Activated B cell treated with CpG ODN at 0.5 μM for 24 hours (primary cell): ENCODE measurements at regions not wholly inside any gene's neighbourhood (a gene's known extent, or its start where the extent isn't known, plus 50 kb on each side); places are given as distances from the start of the nearest gene placed in this dataset.

ENCODE experiments used
- ATAC-seq: fragments of 200-7000 bp; cut with Tn5 transposase; one replicate; pipeline ENCODE4 v1.10.0; 2021; ENCODE audit warnings: low read depth, mild to moderate bottlenecking, moderate library complexity
- CTCF ChIA-PET: fragments of 350-600 bp; sonication (Branson Sonifier 250); formaldehyde crosslinking; loops from one replicate; lab custom pipeline; 2021; ENCODE audit warnings: antibody characterized with exemption; lab: Charles Lee
- POLR2A ChIA-PET: fragments of 350-600 bp; sonication (Branson Sonifier 250); formaldehyde crosslinking; loops from one replicate; lab custom pipeline; 2021; ENCODE audit warnings: antibody characterized with exemption; lab: Charles Lee
- DNase-seq: peaks from one replicate; pipeline ENCODE4 v3.0.0; 2022
- H3K27ac Mint-ChIP-seq: one replicate; pipeline ENCODE4 v1.8.0; 2020; ENCODE audit warnings: mixed read lengths
- H3K27me3 Mint-ChIP-seq: one replicate; pipeline ENCODE4 v1.8.0; 2021; ENCODE audit warnings: mixed read lengths
- H3K36me3 Mint-ChIP-seq: one replicate; pipeline ENCODE4 v1.8.0; 2021; ENCODE audit warnings: low read depth, mixed read lengths
- H3K4me1 Mint-ChIP-seq: one replicate; pipeline ENCODE4 v1.8.0; 2021; ENCODE audit warnings: mixed read lengths
- H3K4me3 Mint-ChIP-seq: one replicate; pipeline ENCODE4 v1.8.0; 2020; ENCODE audit warnings: mild to moderate bottlenecking, mixed read lengths
- H3K9me3 Mint-ChIP-seq: one replicate; pipeline ENCODE4 v1.8.0; 2020; ENCODE audit warnings: mixed read lengths
- intact Hi-C: fragments of 100-400 bp; cut with micrococcal nuclease; formaldehyde crosslinking; loops from one replicate; pipeline ENCODE4 v1.15.1; 2024
- TF ChIP-seq, protein P1 (sequence below): fragments of 200-600 bp; IDR thresholded peaks from one replicate; pipeline ENCODE4 v1.8.0; 2022; ENCODE audit warnings: antibody characterized with exemption, mild to moderate bottlenecking

DNA sequence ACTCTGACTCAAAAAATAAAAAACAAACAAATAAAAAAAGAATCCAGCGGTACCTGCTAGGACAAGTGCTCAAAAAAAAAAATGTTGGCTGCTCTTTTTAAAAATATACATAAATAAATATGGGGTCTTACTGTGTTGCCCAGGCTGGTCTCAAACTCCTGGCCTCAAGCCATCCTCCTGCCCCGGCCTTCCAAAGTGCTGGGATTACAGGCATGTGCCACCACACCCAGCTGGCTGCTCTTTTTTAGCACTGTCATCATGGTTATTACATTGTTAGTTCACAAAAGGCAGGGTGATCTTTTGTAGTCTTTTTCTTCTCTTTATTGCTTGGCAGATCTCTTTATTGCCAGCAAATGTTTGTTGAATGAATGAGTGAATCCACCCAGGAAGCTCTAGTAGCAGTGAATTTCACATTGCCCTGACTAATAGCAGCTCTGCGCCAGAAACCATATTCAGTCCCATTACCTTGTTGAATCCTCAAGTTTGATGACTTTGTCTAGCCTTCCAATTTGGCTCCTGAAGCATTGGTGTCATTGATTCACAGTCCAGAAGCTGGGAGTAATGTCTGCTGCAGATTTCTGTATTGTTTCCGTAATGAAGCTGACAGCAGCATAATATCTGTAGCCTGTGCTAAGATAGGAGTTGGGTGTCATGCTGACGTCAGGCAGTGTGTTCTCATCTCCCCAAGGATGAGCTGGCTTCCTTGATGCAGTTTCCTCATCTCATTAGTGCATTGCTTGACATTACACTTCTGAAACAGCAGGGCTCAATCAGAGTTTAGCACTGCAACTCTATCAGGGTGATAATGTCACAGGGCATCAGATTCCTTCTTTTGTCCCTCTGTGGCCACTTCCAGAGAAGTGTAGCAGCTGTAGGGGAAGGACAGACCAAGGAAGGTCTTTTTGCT is 84.9 kb upstream of the TGM3 start:
- POLR2A ChIA-PET, result no interaction called here
- Mint-ChIP-seq H3K27ac (no peak overlapping the region), H3K27me3 (no peaks in the 10 kb centered on the region), H3K4me1 (peaks cover 21% of the 10 kb centered on the region), H3K9me3 (no peaks in the 10 kb centered on the region), H3K36me3 (no peaks in the 10 kb centered on the region), H3K4me3 (peak overlapping the region; percentile 6)
- ATAC-seq (peak; percentile 14), DNase-seq (no peak)
- intact Hi-C loops, result no loop called here
- TF ChIP-seq, protein P1, sequence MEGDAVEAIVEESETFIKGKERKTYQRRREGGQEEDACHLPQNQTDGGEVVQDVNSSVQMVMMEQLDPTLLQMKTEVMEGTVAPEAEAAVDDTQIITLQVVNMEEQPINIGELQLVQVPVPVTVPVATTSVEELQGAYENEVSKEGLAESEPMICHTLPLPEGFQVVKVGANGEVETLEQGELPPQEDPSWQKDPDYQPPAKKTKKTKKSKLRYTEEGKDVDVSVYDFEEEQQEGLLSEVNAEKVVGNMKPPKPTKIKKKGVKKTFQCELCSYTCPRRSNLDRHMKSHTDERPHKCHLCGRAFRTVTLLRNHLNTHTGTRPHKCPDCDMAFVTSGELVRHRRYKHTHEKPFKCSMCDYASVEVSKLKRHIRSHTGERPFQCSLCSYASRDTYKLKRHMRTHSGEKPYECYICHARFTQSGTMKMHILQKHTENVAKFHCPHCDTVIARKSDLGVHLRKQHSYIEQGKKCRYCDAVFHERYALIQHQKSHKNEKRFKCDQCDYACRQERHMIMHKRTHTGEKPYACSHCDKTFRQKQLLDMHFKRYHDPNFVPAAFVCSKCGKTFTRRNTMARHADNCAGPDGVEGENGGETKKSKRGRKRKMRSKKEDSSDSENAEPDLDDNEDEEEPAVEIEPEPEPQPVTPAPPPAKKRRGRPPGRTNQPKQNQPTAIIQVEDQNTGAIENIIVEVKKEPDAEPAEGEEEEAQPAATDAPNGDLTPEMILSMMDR, result no peak
- CTCF ChIA-PET, result interaction anchor here (1.0 to 1.9 kb wide), 2 partner anchors 192 to 242 kb away, joined by 3 to 10 read pairs; no protein-coding TSS in a partner anchor

- no peaks in the 10 kb centered on the region for H3K36me3 Mint-ChIP-seq
- H3K4me1 Mint-ChIP-seq, result peaks cover 23% of the 10 kb centered on the region
- ChIA-PET CTCF (interaction anchor here (1.9 kb wide), 1 partner anchor 240 kb away, joined by 10 read pairs; no protein-coding TSS in a partner anchor), POLR2A (no interaction called here)
- TF ChIP-seq, protein P1, result no peak
- ATAC-seq (no peak), DNase-seq (no peak)
- intact Hi-C loops, result no loop called here
- no peaks in the 10 kb centered on the region for H3K27me3 Mint-ChIP-seq
- no peak overlapping the region for H3K4me3 Mint-ChIP-seq
- H3K27ac Mint-ChIP-seq, result no peak overlapping the region
- H3K9me3 Mint-ChIP-seq, result no peaks in the 10 kb centered on the region
These were observed 83.3 kb upstream of the TGM3 start for GRCh38 chr20:2212456-2213015.

- H3K4me3 Mint-ChIP-seq, result no peak overlapping the region
- intact Hi-C loops, result no loop called here
- POLR2A ChIA-PET, result no interaction called here
- ATAC-seq (no peak), DNase-seq (no peak)
- TF ChIP-seq, protein P1, result no peak
- no peaks in the 10 kb centered on the region for H3K36me3 Mint-ChIP-seq
- no peak overlapping the region for H3K27ac Mint-ChIP-seq
- CTCF ChIA-PET, result no interaction called here
- H3K4me1 Mint-ChIP-seq, result peaks cover 25% of the 10 kb centered on the region
- no peaks in the 10 kb centered on the region for H3K27me3 Mint-ChIP-seq
- H3K9me3 Mint-ChIP-seq, result peaks cover 2% of the 10 kb centered on the region
These were observed 82.4 kb upstream of the TGM3 start for GRCh38 chr20:2213401-2213800.

DNA sequence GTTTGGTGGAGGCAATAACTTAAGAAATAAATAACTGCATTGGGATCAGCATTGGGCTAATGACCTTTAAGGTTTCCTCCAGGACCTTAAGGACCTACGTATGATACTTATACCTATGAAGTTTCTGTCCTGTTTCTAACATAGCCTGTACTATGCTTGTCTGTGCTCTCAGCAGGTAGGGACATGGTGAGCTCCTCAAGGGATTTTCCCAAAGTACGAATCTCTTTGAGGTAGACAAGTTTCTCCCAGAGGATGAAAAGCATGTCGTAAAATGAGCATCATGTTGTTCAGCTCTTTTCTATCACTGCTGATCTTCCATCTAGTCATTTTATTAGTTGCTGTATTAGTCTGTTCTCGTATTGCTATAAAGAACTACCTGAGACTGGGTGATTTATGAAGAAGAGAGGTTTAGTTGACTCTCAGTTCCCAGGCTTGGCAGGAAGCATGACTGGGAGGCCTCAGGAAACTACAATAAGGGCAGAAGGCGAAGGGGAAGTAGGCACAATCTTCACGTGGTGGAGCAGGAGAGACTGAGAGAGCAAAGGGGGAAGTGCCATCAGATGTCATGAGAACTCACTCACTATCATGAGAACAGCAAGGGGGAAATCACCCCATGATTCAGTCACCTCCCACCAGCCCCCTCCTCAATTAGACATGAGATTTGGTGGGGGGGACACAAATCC is 77.8 kb upstream of the TGM3 start:
- H3K4me1 Mint-ChIP-seq, result peaks cover 33% of the 10 kb centered on the region
- peak overlapping the region; percentile 97 for H3K27ac Mint-ChIP-seq
- no peaks in the 10 kb centered on the region for H3K27me3 Mint-ChIP-seq
- H3K4me3 Mint-ChIP-seq, result peak overlapping the region; percentile 75
- H3K36me3 Mint-ChIP-seq, result peaks cover 5% of the 10 kb centered on the region
- DNase-seq, result peak; percentile 21
- ChIA-PET POLR2A (interaction anchor here (0.5 to 1.6 kb wide), 3 partner anchors 29 to 827 kb away, joined by 4 to 5 read pairs (median 4); no protein-coding TSS in a partner anchor), CTCF (interaction anchor here (1.6 to 3.0 kb wide), 3 partner anchors 10 to 235 kb away, joined by 4 to 18 read pairs (median 5); no protein-coding TSS in a partner anchor)
- TF ChIP-seq, protein P1, result no peak
- intact Hi-C loops, result loop anchor here (1.0 kb wide), 2 partner anchors 11 to 83 kb away; no protein-coding TSS in a partner anchor
- ATAC-seq, result peak; percentile 92
- H3K9me3 Mint-ChIP-seq, result peaks cover 8% of the 10 kb centered on the region
